Kidney (tissue), 13 donors: ENCODE measurements at regions not wholly inside any gene's neighbourhood (a gene's known extent, or its start where the extent isn't known, plus 50 kb on each side); places are given as distances from the start of the nearest gene placed in this dataset.

Experiments used
- DNase-seq, 5 donors: peaks; one replicate each; pipeline ENCODE4 v3.0.0-alpha.2; 2013 to 2020
- FAIRE-seq: peaks from 2 replicates; lab custom pipeline; 2012; peaks lifted over from hg19 to GRCh38; lab: Jason Lieb, UNC
- H3K27ac ChIP-seq, 2 donors: one replicate each; pipeline ENCODE4 v1.7.0; 2013; ENCODE audit warnings: low read depth in 2 of 2, low read length in 2 of 2, inconsistent platforms in 1 of 2
- H3K27me3 ChIP-seq: one replicate; pipeline ENCODE4 v1.7.1; 2013; ENCODE audit warnings: low read length, inconsistent platforms; ENCODE audit not compliant: control insufficient read depth, insufficient read depth
- H3K36me3 ChIP-seq, 3 donors: one replicate each; pipeline versions ENCODE4 v1.7.0 to v1.7.1; 2013; ENCODE audit warnings: low read length in 3 of 3, control low read depth in 1 of 3, inconsistent platforms in 1 of 3; ENCODE audit not compliant: insufficient read depth in 3 of 3, control insufficient read depth in 2 of 3
- H3K4me1 ChIP-seq, 3 donors: one replicate each; pipeline versions ENCODE4 v1.7.0 to v1.7.1; 2013; ENCODE audit warnings: low read length in 3 of 3, inconsistent platforms in 1 of 3, low read depth in 1 of 3; ENCODE audit not compliant: control insufficient read depth in 2 of 3, insufficient read depth in 2 of 3
- H3K4me3 ChIP-seq, 3 donors: one replicate each; pipeline versions ENCODE4 v1.7.0 to v1.8.1; 2013; ENCODE audit warnings: low read length in 3 of 3, control low read depth in 1 of 3, inconsistent platforms in 1 of 3
- H3K9ac ChIP-seq, 3 donors: one replicate each; pipeline versions ENCODE4 v1.7.0 to v1.7.1; 2013; ENCODE audit warnings: low read length in 3 of 3, control low read depth in 1 of 3, inconsistent platforms in 1 of 3
- H3K9me3 ChIP-seq, 3 donors: one replicate each; pipeline versions ENCODE4 v1.7.0 to v1.7.1; 2013; ENCODE audit warnings: low read length in 3 of 3, control low read depth in 1 of 3, inconsistent platforms in 1 of 3; ENCODE audit not compliant: control insufficient read depth in 2 of 3, insufficient read depth in 1 of 3
- CTCF ChIP-seq: IDR thresholded peaks from 3 replicates; pipeline ENCODE4 v1.5.1; 2012; ENCODE audit warnings: mild to moderate bottlenecking, moderate library complexity, borderline replicate concordance; ENCODE audit not compliant: insufficient read depth; ENCODE audit errors: extremely low read depth
- intact Hi-C: fragments of 100-400 bp; cut with DNase I; formaldehyde crosslinking; loops from one replicate; pipeline ENCODE4 v1.11.1; 2022
- donor health status: control.
- donor health status: control.
- donor health status: control.
- donor health status: control.
- donor health status: control.
- donor health status: DM: yes; HTN: yes; CAD: no.
- donor health status: Normal renal cell carcinoma (clear cell type).

DNA sequence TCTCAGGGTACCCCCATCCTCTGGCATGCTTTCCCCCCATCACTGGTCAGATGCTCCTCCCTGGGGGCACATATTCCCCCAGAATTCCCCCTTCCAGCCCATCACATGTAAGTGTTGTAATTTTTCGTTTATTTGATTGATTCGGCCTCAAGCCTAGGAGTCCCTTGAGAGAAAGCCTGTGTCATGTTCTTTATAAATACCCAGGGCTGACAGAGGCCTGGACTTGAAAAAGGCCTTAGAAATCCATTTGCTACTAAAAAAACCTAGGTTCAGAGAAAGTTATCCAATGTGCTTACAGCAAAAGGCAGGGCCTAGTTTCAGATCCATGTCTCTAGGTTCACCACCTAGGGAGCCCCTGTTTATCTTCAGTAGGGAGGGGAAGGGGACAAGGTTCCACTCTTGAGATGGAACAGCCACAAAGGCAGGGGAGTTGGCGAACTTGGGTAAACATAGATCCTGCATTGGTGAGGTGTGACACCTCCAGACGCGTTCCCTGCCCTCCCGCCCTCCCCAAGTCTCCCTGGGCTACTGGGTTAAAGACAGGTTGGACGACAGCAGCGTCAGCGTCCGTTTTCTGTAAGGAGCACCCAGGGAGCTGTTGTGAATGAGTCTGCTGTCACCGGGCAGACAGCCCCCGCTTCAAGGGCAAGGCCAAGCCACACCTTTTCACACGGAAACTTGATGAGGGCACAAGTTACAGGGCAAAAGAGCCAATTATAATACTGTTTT, 147.8 kb downstream of the EN1 start:
- intact Hi-C loops = no loop called here
- no peak for FAIRE-seq

DNA sequence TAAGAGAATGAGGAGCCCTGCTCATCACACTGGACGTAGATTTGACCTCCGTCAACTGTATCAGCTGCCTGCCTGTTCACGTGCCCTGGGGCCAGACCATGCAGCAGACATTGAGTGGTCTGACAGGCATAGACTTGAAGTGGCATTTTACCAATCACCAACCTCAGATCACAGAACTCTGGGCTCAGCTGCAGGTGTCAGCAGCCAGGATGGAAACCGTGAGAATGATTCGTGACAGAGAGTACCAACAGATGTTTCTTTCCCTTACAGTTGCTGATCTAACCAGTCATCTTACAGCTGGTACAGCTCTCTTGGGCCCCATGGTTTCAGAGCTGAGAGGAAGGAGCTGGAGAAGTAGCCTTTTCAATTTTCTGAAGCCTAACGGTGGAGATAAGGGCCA, 148.9 kb downstream of the EN1 start:
- no peak overlapping the region for H3K4me3 ChIP-seq
- FAIRE-seq = no peak
- H3K27ac ChIP-seq = no peak overlapping the region
- intact Hi-C loops = no loop called here
- TF ChIP-seq CTCF = no peak
- DNase-seq = no peak
- no peaks in the 10 kb centered on the region for H3K27me3 ChIP-seq
- H3K36me3 ChIP-seq = no peaks in the 10 kb centered on the region
- H3K4me1 ChIP-seq = no peaks in the 10 kb centered on the region
- H3K9ac ChIP-seq = no peak overlapping the region
- no peaks in the 10 kb centered on the region for H3K9me3 ChIP-seq

More for the DNA sequence above, 147.8 kb downstream of the EN1 start:
- H3K4me1 ChIP-seq = no peaks in the 10 kb centered on the region
- no peaks in the 10 kb centered on the region for H3K9me3 ChIP-seq
- no peak overlapping the region for H3K27ac ChIP-seq
- no peak overlapping the region for H3K9ac ChIP-seq
- no peaks in the 10 kb centered on the region for H3K36me3 ChIP-seq
- no peak for TF ChIP-seq CTCF
- no peaks in the 10 kb centered on the region for H3K27me3 ChIP-seq
- DNase-seq = no peak
- H3K4me3 ChIP-seq = no peak overlapping the region

DNA sequence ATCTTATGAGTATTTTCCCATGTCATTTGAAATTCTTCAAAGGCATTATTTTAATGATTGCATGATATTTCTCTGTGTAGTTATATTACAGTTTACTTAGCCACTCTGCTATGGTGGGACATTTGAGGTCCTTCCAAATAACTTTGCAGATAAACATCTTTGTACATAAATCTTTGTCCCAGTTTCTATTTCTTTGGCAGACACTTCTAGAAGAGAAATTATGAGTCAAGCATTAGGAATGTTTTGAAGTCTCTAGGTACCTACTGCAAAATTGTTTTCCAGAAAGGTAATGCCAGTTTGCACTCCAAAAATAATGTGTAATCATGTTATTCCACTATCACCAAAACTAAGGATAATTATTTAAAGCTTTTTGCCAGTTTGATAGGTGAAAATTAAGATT, 149.7 kb downstream of the EN1 start:
- H3K9ac ChIP-seq = no peak overlapping the region
- H3K9me3 ChIP-seq = no peaks in the 10 kb centered on the region
- DNase-seq (no peak), FAIRE-seq (no peak)
- no peaks in the 10 kb centered on the region for H3K4me1 ChIP-seq
- no peaks in the 10 kb centered on the region for H3K36me3 ChIP-seq
- no peak overlapping the region for H3K27ac ChIP-seq
- no peak for TF ChIP-seq CTCF
- no peaks in the 10 kb centered on the region for H3K27me3 ChIP-seq
- intact Hi-C loops = no loop called here
- H3K4me3 ChIP-seq = no peak overlapping the region
